SK-N-SH (cell line): ENCODE measurements at regions not wholly inside any gene's neighbourhood (a gene's known extent, or its start where the extent isn't known, plus 50 kb on each side); places are given as distances from the start of the nearest gene placed in this dataset.

ENCODE experiments used
- CTCF ChIA-PET: fragments of 300-600, 350-600 bp; formaldehyde crosslinking; extraction: SDS; loops from one replicate; lab custom pipeline; 2021; lab: Yijun Ruan, JAX
- POLR2A ChIA-PET: fragments of 350-600 bp; sonication (Branson Sonifier 250); formaldehyde crosslinking; extraction: SDS; loops from one replicate; lab custom pipeline; 2020; ENCODE audit warnings: antibody characterized with exemption, inconsistent platforms; lab: Yijun Ruan, JAX
- DNase-seq: peaks from one replicate; pipeline ENCODE4 v3.0.0; 2012
- H2AFZ ChIP-seq: fragments of 200-600 bp; sonication (generic); 2 replicates; pipeline ENCODE4 v1.8.1; 2016; ENCODE audit warnings: antibody characterized with exemption, mild to moderate bottlenecking, low read depth
- H3F3A ChIP-seq: fragments of 200-600 bp; sonication (generic); replicated peaks from 2 replicates; pipeline ENCODE3; 2016; ENCODE audit warnings: antibody characterized with exemption, mild to moderate bottlenecking; ENCODE audit not compliant: insufficient read depth
- H3K27ac ChIP-seq, 2 experiments: fragments of 200-500 bp in 1 of 2; fragments of 200-600 bp in 1 of 2; sonication (Bioruptor generic) in 1 of 2; sonication (generic), shearing (Covaris generic) in 1 of 2; 2 replicates each; pipeline versions ENCODE4 v1.5.1 to v1.6.1; 2014 to 2016; ENCODE audit warnings: low read depth in 2 of 2, inconsistent platforms in 1 of 2, low read length in 1 of 2, mild to moderate bottlenecking in 1 of 2, mixed read lengths in 1 of 2
- H3K27me3 ChIP-seq: fragments of 200-600 bp; sonication (generic), shearing (Covaris generic); 2 replicates; pipeline ENCODE4 v1.6.1; 2016; ENCODE audit warnings: mixed run types; ENCODE audit not compliant: insufficient read depth
- H3K36me3 ChIP-seq, 2 experiments: fragments of 200-500 bp in 1 of 2; fragments of 200-600 bp in 1 of 2; sonication (Bioruptor generic) in 1 of 2; sonication (generic) in 1 of 2; replicated peaks in 1 of 2; 2 replicates each; pipeline versions ENCODE3 to v1.5.1; 2014 to 2016; ENCODE audit warnings: low read length in 1 of 2, mild to moderate bottlenecking in 1 of 2; ENCODE audit not compliant: insufficient read depth in 2 of 2, control insufficient read depth in 1 of 2
- H3K4me1 ChIP-seq, 2 experiments: fragments of 200-500 bp in 1 of 2; fragments of 200-600 bp in 1 of 2; sonication (Bioruptor generic) in 1 of 2; sonication (generic), shearing (Covaris generic) in 1 of 2; 2 replicates each; pipeline versions ENCODE4 v1.5.1 to v1.6.1; 2014 to 2016; ENCODE audit warnings: low read depth in 1 of 2, low read length in 1 of 2, mixed run types in 1 of 2; ENCODE audit not compliant: insufficient read depth in 2 of 2, control insufficient read depth in 1 of 2
- H3K4me2 ChIP-seq: fragments of 200-600 bp; sonication (generic), shearing (Covaris generic); 2 replicates; pipeline ENCODE4 v1.6.1; 2017; ENCODE audit warnings: mixed run types
- H3K4me3 ChIP-seq, 2 experiments: fragments of 200-500 bp in 1 of 2; fragments of 200-600 bp in 1 of 2; sonication (Bioruptor generic) in 1 of 2; sonication (generic), shearing (Covaris generic) in 1 of 2; 2 replicates each; pipeline versions ENCODE4 v1.5.1 to v1.8.1; 2014 to 2016; ENCODE audit warnings: low read depth in 2 of 2, inconsistent platforms in 1 of 2, low read length in 1 of 2, mild to moderate bottlenecking in 1 of 2, mixed read lengths in 1 of 2, moderate library complexity in 1 of 2
- H3K79me2 ChIP-seq: fragments of 200-600 bp; sonication (generic); 2 replicates; pipeline ENCODE4 v1.8.1; 2017; ENCODE audit warnings: mild to moderate bottlenecking; ENCODE audit not compliant: insufficient read depth
- H3K9ac ChIP-seq: fragments of 200-600 bp; sonication (generic); 2 replicates; pipeline ENCODE4 v1.6.1; 2017; ENCODE audit warnings: mixed run types
- H3K9me2 ChIP-seq: fragments of 200-600 bp; sonication (generic); 2 replicates; pipeline ENCODE4 v1.6.1; 2017; ENCODE audit warnings: mixed run types
- H3K9me3 ChIP-seq: fragments of 200-600 bp; sonication (generic); 2 replicates; pipeline ENCODE4 v1.6.1; 2017; ENCODE audit warnings: mixed run types, mild to moderate bottlenecking, moderate library complexity
- H4K20me1 ChIP-seq: fragments of 200-600 bp; sonication (generic); 2 replicates; pipeline ENCODE4 v1.6.1; 2017; ENCODE audit warnings: mild to moderate bottlenecking, mixed run types; ENCODE audit not compliant: insufficient read depth
- CTCF ChIP-seq: fragments of 200-600 bp; sonication (generic); IDR thresholded peaks from 2 replicates; pipeline ENCODE4 v1.6.1; 2017; ENCODE audit warnings: antibody characterized with exemption, mild to moderate bottlenecking, moderate library complexity
- ELF1 ChIP-seq: IDR thresholded peaks from 2 replicates; pipeline ENCODE4 v1.4.0; 2012
- EZH2phosphoT487 ChIP-seq: fragments of 200-600 bp; sonication (generic); IDR thresholded peaks from 2 replicates; pipeline ENCODE4 v1.6.1; 2017; ENCODE audit warnings: low read depth, mixed run types, mild to moderate bottlenecking, antibody characterized with exemption, moderate library complexity, borderline replicate concordance
- FOSL2 ChIP-seq: IDR thresholded peaks from 2 replicates; pipeline ENCODE4 v1.4.0; 2012; ENCODE audit warnings: low read depth, mild to moderate bottlenecking, moderate library complexity, borderline replicate concordance
- FOXJ3 ChIP-seq: sonication (generic); formaldehyde crosslinking; IDR thresholded peaks from 2 replicates; pipeline ENCODE4 v1.5.1; 2020; ENCODE audit warnings: mild to moderate bottlenecking, missing genetic modification reagents
- FOXM1 ChIP-seq: IDR thresholded peaks from 2 replicates; pipeline ENCODE4 v1.4.0; 2012; ENCODE audit warnings: low read depth, mild to moderate bottlenecking
- GABPA ChIP-seq: IDR thresholded peaks from 2 replicates; pipeline ENCODE4 v1.4.0; 2012; ENCODE audit warnings: low read depth, mild to moderate bottlenecking
- GATA2 ChIP-seq: sonication (generic); formaldehyde crosslinking; IDR thresholded peaks from 2 replicates; pipeline ENCODE4 v1.5.0; 2020; ENCODE audit warnings: mild to moderate bottlenecking, missing genetic modification reagents
- IRF3 ChIP-seq: fragments of 150-350 bp; IDR thresholded peaks from 2 replicates; pipeline ENCODE4 v1.6.1; 2016; ENCODE audit warnings: mild to moderate bottlenecking, low read depth, low read length
- JUND ChIP-seq: IDR thresholded peaks from 2 replicates; pipeline ENCODE4 v1.4.0; 2012
- MAX ChIP-seq: IDR thresholded peaks from 2 replicates; pipeline ENCODE4 v1.4.0; 2012; ENCODE audit warnings: low read depth
- MEF2A ChIP-seq: IDR thresholded peaks from 2 replicates; pipeline ENCODE4 v1.4.0; 2012; ENCODE audit warnings: low read depth, borderline replicate concordance
- NFIC ChIP-seq: IDR thresholded peaks from 2 replicates; pipeline ENCODE4 v1.4.0; 2012; ENCODE audit warnings: borderline replicate concordance
- POLR2AphosphoS5 ChIP-seq: IDR thresholded peaks from 2 replicates; pipeline ENCODE4 v1.6.1; 2012; ENCODE audit warnings: low read depth, low read length
- RAD21 ChIP-seq: IDR thresholded peaks from 2 replicates; pipeline ENCODE4 v1.6.1; 2012; ENCODE audit warnings: mild to moderate bottlenecking, low read length
- RCOR1 ChIP-seq: fragments of 150-350 bp; IDR thresholded peaks from 2 replicates; pipeline ENCODE4 v1.6.1; 2017; ENCODE audit warnings: antibody characterized with exemption, low read length
- RFX5 ChIP-seq: IDR thresholded peaks from 2 replicates; pipeline ENCODE4 v1.6.1; 2012; ENCODE audit warnings: mild to moderate bottlenecking, improper control_type of control experiment, low read length
- RXRA ChIP-seq: IDR thresholded peaks from 2 replicates; pipeline ENCODE4 v1.4.0; 2012; ENCODE audit warnings: low read depth, mild to moderate bottlenecking, borderline replicate concordance
- TCF12 ChIP-seq: IDR thresholded peaks from 2 replicates; pipeline ENCODE4 v1.4.0; 2012
- TEAD4 ChIP-seq: IDR thresholded peaks from 2 replicates; pipeline ENCODE4 v1.4.0; 2012; ENCODE audit warnings: mild to moderate bottlenecking, borderline replicate concordance; ENCODE audit not compliant: insufficient read depth
- USF2 ChIP-seq: fragments of 150-350 bp; IDR thresholded peaks from 2 replicates; pipeline ENCODE4 v1.6.1; 2017; ENCODE audit warnings: antibody characterized with exemption, low read length, low read depth, borderline replicate concordance
- YY1 ChIP-seq: IDR thresholded peaks from 2 replicates; pipeline ENCODE4 v1.4.0; 2012; ENCODE audit warnings: low read depth, mild to moderate bottlenecking
- ZBTB33 ChIP-seq: IDR thresholded peaks from 2 replicates; pipeline ENCODE4 v1.4.0; 2012; ENCODE audit warnings: low read depth, borderline replicate concordance
- WGBS: methylation state at CpG from one replicate; pipeline ENCODE4 v1.1.6; 2017; ENCODE audit warnings: low lambda C conversion rate; 5-methylcytosine and 5-hydroxymethylcytosine counted together

- no peak overlapping the region for H3K9ac ChIP-seq
- H3K9me2 ChIP-seq, result no peaks in the 10 kb centered on the region
- no peak overlapping the region for H2AFZ ChIP-seq
- ChIA-PET POLR2A (no interaction called here), CTCF (no interaction called here)
- H3F3A ChIP-seq, result no peaks in the 10 kb centered on the region
- H3K27ac ChIP-seq, result no peak overlapping the region
- no peaks in the 10 kb centered on the region for H3K36me3 ChIP-seq
- H3K79me2 ChIP-seq, result no peaks in the 10 kb centered on the region
- no peaks in the 10 kb centered on the region for H3K9me3 ChIP-seq
- no peak for DNase-seq
- H3K4me1 ChIP-seq, result no peaks in the 10 kb centered on the region
- no peaks in the 10 kb centered on the region for H4K20me1 ChIP-seq
- H3K4me2 ChIP-seq, result no peak overlapping the region
- no peak overlapping the region for H3K4me3 ChIP-seq
- WGBS, result 37% methylated on average over 1 of the region's 1 CpG
- no peaks in the 10 kb centered on the region for H3K27me3 ChIP-seq
- no peak for TF ChIP-seq MEF2A
- no peak for TF ChIP-seq RXRA
- no peak for TF ChIP-seq RFX5
- TF ChIP-seq RCOR1, result no peak
- TF ChIP-seq ELF1, result no peak
- no peak for TF ChIP-seq GABPA
- TF ChIP-seq MAX, result no peak
- TF ChIP-seq FOXM1, result no peak
- no peak for TF ChIP-seq FOXJ3 (CRISPR knock-in tag)
- TF ChIP-seq NFIC, result no peak
- no peak for TF ChIP-seq IRF3
- TF ChIP-seq POLR2AphosphoS5, result no peak
- no peak for TF ChIP-seq GATA2 (CRISPR knock-in tag)
- TF ChIP-seq JUND, result no peak
- TF ChIP-seq RAD21, result no peak
Observed at GRCh38 chrX:96447161-96447560, 237.5 kb upstream of the DIAPH2 start.

- 69% methylated on average over 6 of the region's 6 CpGs for WGBS
- Histone ChIP-seq H3K36me3 (no peaks in the 10 kb centered on the region), H3K27ac (no peak overlapping the region), H4K20me1 (no peaks in the 10 kb centered on the region), H3K9me2 (no peaks in the 10 kb centered on the region), H3K9ac (no peak overlapping the region), H3F3A (no peaks in the 10 kb centered on the region), H3K4me2 (no peak overlapping the region), H3K9me3 (no peaks in the 10 kb centered on the region), H3K4me1 (no peaks in the 10 kb centered on the region), H3K79me2 (no peaks in the 10 kb centered on the region), H3K27me3 (no peaks in the 10 kb centered on the region), H3K4me3 (no peak overlapping the region), H2AFZ (no peak overlapping the region)
- POLR2A ChIA-PET, result no interaction called here
- CTCF ChIA-PET, result no interaction called here
- DNase-seq, result no peak
- TF ChIP-seq MEF2A (no peak), USF2 (no peak), YY1 (no peak), TEAD4 (no peak), NFIC (no peak), POLR2AphosphoS5 (no peak), FOSL2 (no peak), MAX (no peak), IRF3 (no peak), TCF12 (no peak), EZH2phosphoT487 (no peak), RAD21 (no peak), CTCF (no peak), ZBTB33 (no peak)
Observed at GRCh38 chrX:96449191-96449590, 235.5 kb upstream of the DIAPH2 start.
